ENCODE measurements at regions not wholly inside any gene's neighbourhood (a gene's known extent, or its start where the extent isn't known, plus 50 kb on each side); places are given as distances from the start of the nearest gene placed in this dataset.

DNA sequence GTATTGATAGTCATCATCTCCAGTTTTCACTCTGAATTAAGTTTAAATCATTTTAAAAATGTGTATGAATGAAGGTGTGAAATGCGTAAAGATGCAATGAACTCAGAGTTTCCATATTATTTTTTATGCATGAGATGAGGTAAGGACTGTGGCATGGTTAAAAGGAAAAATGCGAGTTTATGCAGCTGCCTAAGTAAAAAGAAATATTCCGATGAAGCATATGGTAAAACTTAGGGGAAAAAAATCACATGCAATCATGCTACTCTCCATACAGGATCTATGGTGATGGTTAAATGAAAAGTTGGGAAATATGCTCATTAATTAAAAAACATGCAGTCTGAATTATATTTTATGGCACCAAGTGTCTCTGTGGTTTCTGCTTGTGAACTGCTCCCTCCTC is 77.5 kb upstream of the SP8 start:
- TF ChIP-seq, protein P1, sequence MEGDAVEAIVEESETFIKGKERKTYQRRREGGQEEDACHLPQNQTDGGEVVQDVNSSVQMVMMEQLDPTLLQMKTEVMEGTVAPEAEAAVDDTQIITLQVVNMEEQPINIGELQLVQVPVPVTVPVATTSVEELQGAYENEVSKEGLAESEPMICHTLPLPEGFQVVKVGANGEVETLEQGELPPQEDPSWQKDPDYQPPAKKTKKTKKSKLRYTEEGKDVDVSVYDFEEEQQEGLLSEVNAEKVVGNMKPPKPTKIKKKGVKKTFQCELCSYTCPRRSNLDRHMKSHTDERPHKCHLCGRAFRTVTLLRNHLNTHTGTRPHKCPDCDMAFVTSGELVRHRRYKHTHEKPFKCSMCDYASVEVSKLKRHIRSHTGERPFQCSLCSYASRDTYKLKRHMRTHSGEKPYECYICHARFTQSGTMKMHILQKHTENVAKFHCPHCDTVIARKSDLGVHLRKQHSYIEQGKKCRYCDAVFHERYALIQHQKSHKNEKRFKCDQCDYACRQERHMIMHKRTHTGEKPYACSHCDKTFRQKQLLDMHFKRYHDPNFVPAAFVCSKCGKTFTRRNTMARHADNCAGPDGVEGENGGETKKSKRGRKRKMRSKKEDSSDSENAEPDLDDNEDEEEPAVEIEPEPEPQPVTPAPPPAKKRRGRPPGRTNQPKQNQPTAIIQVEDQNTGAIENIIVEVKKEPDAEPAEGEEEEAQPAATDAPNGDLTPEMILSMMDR (IDR thresholded peaks at IDR 0.05): no peak
- DNase-seq (ENCODE audit: low spot score in 2 of 2): no peak
- no peak overlapping the region for H3K4me3 ChIP-seq
- H3K4me1 ChIP-seq: no peaks in the 10 kb centered on the region
- no peak overlapping the region for H3K27ac ChIP-seq
- intact Hi-C loops (cut with DNase I): no loop called here
- no peaks in the 10 kb centered on the region for H3K27me3 ChIP-seq
- H3K36me3 ChIP-seq: no peaks in the 10 kb centered on the region
- no peaks in the 10 kb centered on the region for H3K9me3 ChIP-seq

DNA sequence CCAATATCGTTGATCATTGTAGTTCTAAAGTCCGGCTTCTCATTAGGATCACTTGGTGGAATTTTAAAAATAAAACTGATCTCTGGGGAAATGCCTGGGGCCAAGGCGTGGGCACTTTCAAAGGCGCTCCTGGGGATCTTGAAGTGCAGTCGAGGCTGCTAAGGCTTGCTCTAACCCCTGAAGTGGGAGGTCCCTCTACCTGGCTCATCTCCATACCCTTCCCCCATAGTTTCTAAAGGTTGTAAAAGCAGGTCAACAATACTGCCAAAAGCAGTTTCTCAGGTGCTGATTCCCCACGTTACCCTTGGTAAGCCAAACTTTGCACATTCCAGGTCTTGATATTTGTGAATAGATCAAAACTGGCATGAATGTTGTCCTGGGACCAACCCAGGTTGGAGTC is 79.0 kb upstream of the SP8 start:
- no peak overlapping the region for H3K4me3 ChIP-seq
- no peaks in the 10 kb centered on the region for H3K9me3 ChIP-seq
- H3K36me3 ChIP-seq: no peaks in the 10 kb centered on the region
- TF ChIP-seq, protein P1 (IDR thresholded peaks at IDR 0.05): no peak
- intact Hi-C loops (cut with DNase I): no loop called here
- DNase-seq (ENCODE audit: low spot score in 2 of 2): no peak
- H3K27ac ChIP-seq: no peak overlapping the region
- no peaks in the 10 kb centered on the region for H3K4me1 ChIP-seq
- no peaks in the 10 kb centered on the region for H3K27me3 ChIP-seq

DNA sequence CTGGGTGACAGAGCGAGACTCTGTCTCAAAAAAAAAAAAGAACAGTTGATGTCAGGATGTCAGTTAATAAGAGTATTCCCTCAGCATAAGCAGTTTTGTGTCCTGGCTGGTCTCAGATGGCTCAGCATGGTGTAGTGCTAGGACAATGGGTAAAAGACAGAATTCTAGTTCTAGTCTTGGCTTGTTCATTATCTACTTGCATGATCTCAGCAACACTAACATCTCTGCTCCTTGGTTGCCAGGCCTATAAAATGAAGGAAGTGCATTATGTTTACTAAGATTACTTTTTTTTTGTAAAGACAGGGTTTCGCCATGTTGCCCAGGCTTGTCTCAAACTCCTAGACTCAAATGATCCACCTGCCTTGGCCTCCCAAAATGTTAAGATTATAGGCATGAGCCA is 84.3 kb upstream of the SP8 start:
- no peak overlapping the region for H3K4me3 ChIP-seq
- no peaks in the 10 kb centered on the region for H3K27me3 ChIP-seq
- no peaks in the 10 kb centered on the region for H3K36me3 ChIP-seq
- intact Hi-C loops (cut with DNase I): no loop called here
- H3K9me3 ChIP-seq: no peaks in the 10 kb centered on the region
- DNase-seq (ENCODE audit: low spot score in 2 of 2): no peak
- H3K4me1 ChIP-seq: no peaks in the 10 kb centered on the region
- TF ChIP-seq, protein P1 (IDR thresholded peaks at IDR 0.05): no peak
- H3K27ac ChIP-seq: no peak overlapping the region

DNA sequence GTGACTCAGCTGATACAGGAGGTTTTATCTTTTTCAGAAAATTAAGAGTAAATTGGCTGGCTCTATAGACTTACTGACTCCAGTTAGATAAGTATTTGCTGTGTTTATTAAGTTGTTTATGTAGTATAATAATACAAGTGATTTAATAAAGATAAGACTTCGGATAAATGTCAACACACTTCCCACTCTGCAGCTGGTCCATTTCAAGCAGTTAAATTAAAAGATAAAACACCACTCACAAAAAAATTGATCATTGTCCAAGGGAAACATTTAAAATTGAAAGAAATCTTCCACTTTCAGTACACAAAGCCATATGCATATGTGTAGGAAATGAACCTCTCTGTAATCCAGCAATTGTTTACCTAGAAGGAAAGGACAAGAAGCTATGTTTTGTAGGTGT is 106.1 kb upstream of the SP8 start:
- Histone ChIP-seq H3K27ac (no peak overlapping the region), H3K9me3 (no peaks in the 10 kb centered on the region), H3K36me3 (no peaks in the 10 kb centered on the region), H3K4me1 (no peaks in the 10 kb centered on the region), H3K4me3 (no peak overlapping the region), H3K27me3 (no peaks in the 10 kb centered on the region)
- DNase-seq (ENCODE audit: low spot score in 2 of 2): no peak
- intact Hi-C loops (cut with DNase I): no loop called here
- TF ChIP-seq, protein P1 (IDR thresholded peaks at IDR 0.05): no peak

DNA sequence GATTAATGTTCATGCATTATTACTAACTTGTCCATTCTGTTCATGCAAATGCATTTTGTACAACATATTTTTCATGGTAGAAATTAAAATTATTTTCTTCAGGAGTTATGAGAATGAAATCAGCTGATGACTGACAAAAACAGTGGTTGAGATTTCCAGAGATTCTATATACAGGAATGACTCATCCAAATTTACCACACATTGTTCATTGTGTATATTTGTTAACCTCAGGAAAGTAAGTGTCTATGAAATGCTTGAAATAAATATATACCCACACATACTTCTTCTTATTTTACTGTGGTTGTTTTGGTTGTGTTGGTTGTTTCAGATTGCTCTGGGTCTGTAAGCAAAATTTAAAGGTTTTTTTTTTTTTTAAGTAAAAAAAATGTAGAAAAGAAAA is 108.1 kb upstream of the SP8 start:
- TF ChIP-seq, protein P1 (IDR thresholded peaks at IDR 0.05): no peak
- Histone ChIP-seq H3K36me3 (no peaks in the 10 kb centered on the region), H3K27me3 (no peaks in the 10 kb centered on the region), H3K4me3 (no peak overlapping the region), H3K4me1 (no peaks in the 10 kb centered on the region), H3K9me3 (no peaks in the 10 kb centered on the region), H3K27ac (no peak overlapping the region)
- no peak for DNase-seq (ENCODE audit: low spot score in 2 of 2)
- intact Hi-C loops (cut with DNase I): no loop called here

DNA sequence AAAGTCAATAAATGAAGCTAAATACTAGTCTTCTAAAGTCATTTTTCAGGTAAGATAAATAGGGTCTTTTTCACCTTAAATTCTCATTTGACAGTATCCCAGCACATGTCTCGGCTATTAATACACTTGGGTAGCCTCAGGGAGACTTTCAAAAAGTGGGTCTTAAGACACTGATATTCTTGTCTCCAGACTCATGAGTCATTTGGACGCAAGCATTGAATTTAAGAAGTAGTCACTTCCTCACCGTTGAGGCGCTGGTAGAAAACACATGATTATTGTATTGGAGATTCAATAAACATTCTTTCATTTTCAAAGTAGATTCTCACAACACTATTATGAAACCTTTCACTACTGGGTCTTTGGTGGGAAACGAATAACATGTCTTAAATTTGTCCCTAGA is 108.9 kb upstream of the SP8 start:
- DNase-seq (ENCODE audit: low spot score in 2 of 2): no peak
- Histone ChIP-seq H3K4me1 (no peaks in the 10 kb centered on the region), H3K4me3 (no peak overlapping the region), H3K36me3 (no peaks in the 10 kb centered on the region), H3K27me3 (no peaks in the 10 kb centered on the region), H3K9me3 (no peaks in the 10 kb centered on the region), H3K27ac (no peak overlapping the region)
- intact Hi-C loops (cut with DNase I): no loop called here
- TF ChIP-seq, protein P1 (IDR thresholded peaks at IDR 0.05): no peak
